K562 (cell line): ENCODE measurements at regions not wholly inside any gene's neighbourhood (a gene's known extent, or its start where the extent isn't known, plus 50 kb on each side); places are given as distances from the start of the nearest gene placed in this dataset.

Experiments
- BRCA1 ChIP-seq, 2 experiments: fragments of 450-650 bp in 1 of 2; sonication (generic) in 1 of 2; formaldehyde crosslinking in 1 of 2; IDR thresholded peaks; 2 replicates each; pipeline versions ENCODE4 v1.5.0 to v1.6.1; 2017 to 2020; ENCODE audit warnings: mild to moderate bottlenecking in 1 of 2, missing genetic modification reagents in 1 of 2
- JUN ChIP-seq, 2 experiments: sonication (generic) in 1 of 2; formaldehyde crosslinking in 1 of 2; IDR thresholded peaks; 2 replicates each; pipeline versions ENCODE4 v1.6.1 to v1.8.0; 2012 to 2022; ENCODE audit warnings: borderline replicate concordance in 2 of 2, mild to moderate bottlenecking in 2 of 2, improper control_type of control experiment in 1 of 2, low read depth in 1 of 2, low read length in 1 of 2, missing genetic modification reagents in 1 of 2
- MTF1 ChIP-seq: fragments of 250-450 bp; sonication (Bioruptor Pico); IDR thresholded peaks from 2 replicates; pipeline ENCODE4 v1.9.0; 2021; ENCODE audit warnings: moderate library complexity, mild to moderate bottlenecking, inconsistent platforms, borderline replicate concordance
- NFYB ChIP-seq: IDR thresholded peaks from 2 replicates; pipeline ENCODE4 v1.6.1; 2011; ENCODE audit warnings: mild to moderate bottlenecking, moderate library complexity; ENCODE audit not compliant: insufficient read length; ENCODE audit errors: extremely low read depth
- SMAD4 ChIP-seq: fragments of 250-450 bp; sonication (Bioruptor Pico); conservative IDR thresholded peaks from 2 replicates; pipeline ENCODE4 v1.8.0; 2021; ENCODE audit warnings: inconsistent platforms, mild to moderate bottlenecking, moderate library complexity
- SREBF1 ChIP-seq: fragments of 150-350 bp; IDR thresholded peaks from 2 replicates; pipeline ENCODE4 v1.6.1; 2014; ENCODE audit warnings: antibody characterized with exemption, low read depth, low read length, borderline replicate concordance
- ZBED1 ChIP-seq: IDR thresholded peaks from 2 replicates; pipeline ENCODE4 v1.6.1; 2014

DNA sequence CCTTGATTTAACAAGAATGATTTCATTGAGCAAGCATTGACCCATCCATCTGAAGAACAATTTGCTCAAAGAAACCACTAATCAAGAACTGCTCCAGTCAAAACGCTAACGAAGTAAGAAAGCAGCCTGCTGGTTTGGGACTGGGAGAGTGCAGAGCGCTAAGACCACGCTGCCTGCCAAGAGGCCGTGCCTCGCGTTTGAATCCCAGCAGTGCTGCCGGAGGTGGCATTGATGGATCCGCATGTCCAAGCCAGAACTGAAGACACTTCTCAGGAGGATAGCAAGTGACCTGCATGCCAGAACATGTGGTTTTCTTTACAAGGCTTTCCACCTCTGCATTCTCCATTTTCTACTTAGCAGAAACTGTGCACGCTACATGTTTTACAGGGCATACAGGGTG, 105.2 kb upstream of the FOXC1 start:
- no peak for TF ChIP-seq NFYB
- TF ChIP-seq JUN (IDR thresholded peaks at IDR 0.05; ENCODE audit: borderline replicate concordance, low read depth, low read length) = no peak
- no peak for TF ChIP-seq JUN (CRISPR knock-in tag; IDR thresholded peaks at IDR 0.05; ENCODE audit: borderline replicate concordance)
- no peak for TF ChIP-seq SREBF1
- TF ChIP-seq BRCA1 (IDR thresholded peaks at IDR 0.05) = no peak
- no peak for TF ChIP-seq BRCA1 (CRISPR knock-in tag; IDR thresholded peaks at IDR 0.05)
- no peak for TF ChIP-seq MTF1
- no peak for TF ChIP-seq ZBED1
- no peak for TF ChIP-seq SMAD4 (CRISPR knock-in tag)
